ENCODE measurements at regions not wholly inside any gene's neighbourhood (a gene's known extent, or its start where the extent isn't known, plus 50 kb on each side); places are given as distances from the start of the nearest gene placed in this dataset.

- TF ChIP-seq, protein P1, sequence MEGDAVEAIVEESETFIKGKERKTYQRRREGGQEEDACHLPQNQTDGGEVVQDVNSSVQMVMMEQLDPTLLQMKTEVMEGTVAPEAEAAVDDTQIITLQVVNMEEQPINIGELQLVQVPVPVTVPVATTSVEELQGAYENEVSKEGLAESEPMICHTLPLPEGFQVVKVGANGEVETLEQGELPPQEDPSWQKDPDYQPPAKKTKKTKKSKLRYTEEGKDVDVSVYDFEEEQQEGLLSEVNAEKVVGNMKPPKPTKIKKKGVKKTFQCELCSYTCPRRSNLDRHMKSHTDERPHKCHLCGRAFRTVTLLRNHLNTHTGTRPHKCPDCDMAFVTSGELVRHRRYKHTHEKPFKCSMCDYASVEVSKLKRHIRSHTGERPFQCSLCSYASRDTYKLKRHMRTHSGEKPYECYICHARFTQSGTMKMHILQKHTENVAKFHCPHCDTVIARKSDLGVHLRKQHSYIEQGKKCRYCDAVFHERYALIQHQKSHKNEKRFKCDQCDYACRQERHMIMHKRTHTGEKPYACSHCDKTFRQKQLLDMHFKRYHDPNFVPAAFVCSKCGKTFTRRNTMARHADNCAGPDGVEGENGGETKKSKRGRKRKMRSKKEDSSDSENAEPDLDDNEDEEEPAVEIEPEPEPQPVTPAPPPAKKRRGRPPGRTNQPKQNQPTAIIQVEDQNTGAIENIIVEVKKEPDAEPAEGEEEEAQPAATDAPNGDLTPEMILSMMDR (conservative IDR thresholded peaks at IDR 0.05; ENCODE audit: low read length): no peak
- no peak for TF ChIP-seq EZH2phosphoT487 (IDR thresholded peaks at IDR 0.05; ENCODE audit: borderline replicate concordance, low read depth, low read length)
These were observed 109.8 kb upstream of the TRPM1 start for GRCh38 chr15:31211353-31211752.

Measured in OCI-LY7 (cell line).